Glutamatergic neuron (in vitro differentiated cells): ENCODE measurements at regions not wholly inside any gene's neighbourhood (a gene's known extent, or its start where the extent isn't known, plus 50 kb on each side); places are given as distances from the start of the nearest gene placed in this dataset.

Experiments
- DNase-seq: peaks from one replicate; pipeline ENCODE4 v3.0.0; 2022
- H3K27ac Mint-ChIP-seq: one replicate; pipeline ENCODE4 v1.8.0; 2020; ENCODE audit warnings: mild to moderate bottlenecking, mixed read lengths, inconsistent platforms; ENCODE audit not compliant: unreplicated experiment
- H3K27me3 Mint-ChIP-seq: one replicate; pipeline ENCODE4 v1.8.0; 2020; ENCODE audit warnings: mild to moderate bottlenecking, moderate library complexity, mixed read lengths, inconsistent platforms; ENCODE audit not compliant: unreplicated experiment
- H3K36me3 Mint-ChIP-seq: one replicate; pipeline ENCODE4 v1.8.0; 2020; ENCODE audit warnings: mild to moderate bottlenecking, mixed read lengths, inconsistent platforms; ENCODE audit not compliant: unreplicated experiment
- H3K4me1 Mint-ChIP-seq: one replicate; pipeline ENCODE4 v1.8.0; 2020; ENCODE audit warnings: mild to moderate bottlenecking, low read depth, mixed read lengths, inconsistent platforms; ENCODE audit not compliant: unreplicated experiment
- H3K4me3 Mint-ChIP-seq: one replicate; pipeline ENCODE4 v1.8.0; 2020; ENCODE audit warnings: mild to moderate bottlenecking, mixed read lengths, inconsistent platforms; ENCODE audit not compliant: unreplicated experiment
- H3K9me3 Mint-ChIP-seq: one replicate; pipeline ENCODE4 v1.8.0; 2020; ENCODE audit warnings: mild to moderate bottlenecking, moderate library complexity, mixed read lengths, inconsistent platforms; ENCODE audit not compliant: unreplicated experiment
- CTCF ChIP-seq: fragments of 200-600 bp; sonication (generic); IDR thresholded peaks from one replicate; pipeline ENCODE4 v1.5.0; 2021; ENCODE audit not compliant: partially characterized antibody, unreplicated experiment

DNA sequence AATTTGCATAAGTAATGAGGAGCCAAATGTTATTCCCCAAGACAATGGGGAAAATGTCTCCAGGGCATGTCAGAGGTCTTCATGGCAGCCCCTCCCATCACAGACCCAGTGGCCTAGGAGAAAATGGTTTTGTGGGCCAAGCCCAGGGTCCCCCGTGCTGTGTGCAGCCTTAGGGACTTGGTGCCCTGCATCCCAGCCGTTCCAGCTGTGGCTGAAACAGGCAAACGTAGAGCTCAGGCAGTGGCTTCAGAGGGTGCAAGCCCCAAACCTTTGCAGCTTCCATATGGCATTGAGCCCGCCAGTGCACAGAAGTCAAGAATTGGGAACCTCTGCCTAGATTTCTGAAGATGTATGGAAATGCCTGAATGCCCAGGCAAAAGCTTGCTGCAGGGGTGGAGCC, 79.9 kb downstream of the FAM181B start:
- no peak overlapping the region for H3K27ac Mint-ChIP-seq
- H3K9me3 Mint-ChIP-seq: no peaks in the 10 kb centered on the region
- H3K36me3 Mint-ChIP-seq: no peaks in the 10 kb centered on the region
- no peak for DNase-seq
- no peak for TF ChIP-seq CTCF
- no peaks in the 10 kb centered on the region for H3K27me3 Mint-ChIP-seq
- no peak overlapping the region for H3K4me3 Mint-ChIP-seq
- no peaks in the 10 kb centered on the region for H3K4me1 Mint-ChIP-seq

- H3K27me3 Mint-ChIP-seq: peaks cover 2% of the 10 kb centered on the region
- H3K4me3 Mint-ChIP-seq: no peak overlapping the region
- H3K27ac Mint-ChIP-seq: no peak overlapping the region
- H3K36me3 Mint-ChIP-seq: no peaks in the 10 kb centered on the region
- peaks cover 1% of the 10 kb centered on the region for H3K9me3 Mint-ChIP-seq
- no peak for TF ChIP-seq CTCF
- H3K4me1 Mint-ChIP-seq: peaks cover 4% of the 10 kb centered on the region
- DNase-seq: no peak
Measured at GRCh38 chr11:82639251-82639650, 94.4 kb downstream of the FAM181B start.

DNA sequence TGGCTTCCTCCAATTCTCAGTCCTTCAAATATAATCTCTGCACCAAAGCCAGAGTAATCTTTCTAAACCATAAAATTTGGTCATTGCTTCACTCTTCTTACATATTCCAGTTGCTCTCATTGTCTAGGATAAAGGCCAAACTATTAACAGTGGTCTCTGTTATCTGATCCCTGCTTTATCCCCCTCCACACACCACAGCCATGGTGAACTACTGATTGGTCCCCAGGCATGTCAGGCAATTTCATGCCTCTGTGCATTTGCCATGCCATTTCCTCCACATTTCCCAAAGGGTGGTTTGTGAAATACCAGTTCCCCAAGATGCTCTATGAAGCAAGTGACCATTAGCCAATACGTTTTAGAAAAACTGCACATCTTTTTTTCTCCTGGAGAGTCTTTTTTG, 97.0 kb downstream of the FAM181B start:
- Mint-ChIP-seq H3K4me1 (peaks cover 4% of the 10 kb centered on the region), H3K9me3 (peaks cover 2% of the 10 kb centered on the region), H3K36me3 (no peaks in the 10 kb centered on the region), H3K4me3 (no peak overlapping the region), H3K27ac (no peak overlapping the region), H3K27me3 (peaks cover 2% of the 10 kb centered on the region)
- DNase-seq: no peak
- TF ChIP-seq CTCF: no peak

- DNase-seq: no peak
- no peaks in the 10 kb centered on the region for H3K36me3 Mint-ChIP-seq
- H3K27me3 Mint-ChIP-seq: peaks cover 2% of the 10 kb centered on the region
Measured at GRCh38 chr11:82634091-82634490, 99.6 kb downstream of the FAM181B start.

More at GRCh38 chr11:82634091-82634490, 99.6 kb downstream of the FAM181B start:
- Mint-ChIP-seq H3K9me3 (peaks cover 2% of the 10 kb centered on the region), H3K4me3 (no peak overlapping the region), H3K27ac (no peak overlapping the region), H3K4me1 (peaks cover 4% of the 10 kb centered on the region)
- TF ChIP-seq CTCF: no peak
